Fibroblast of lung (primary cell): ENCODE measurements at regions not wholly inside any gene's neighbourhood (a gene's known extent, or its start where the extent isn't known, plus 50 kb on each side); places are given as distances from the start of the nearest gene placed in this dataset.

Experiments
- DNase-seq, 2 donors: peaks; one replicate each; pipeline versions ENCODE4 v3.0.0 to v3.0.0-alpha.2; 2010; ENCODE audit warnings: low read depth in 2 of 2
- H2AFZ ChIP-seq: 2 replicates; pipeline ENCODE4 v1.5.1; 2012; ENCODE audit warnings: low read length, control low read depth, inconsistent platforms
- H3K27ac ChIP-seq: 2 replicates; pipeline ENCODE4 v1.5.1; 2011; ENCODE audit warnings: low read length, control low read depth; ENCODE audit not compliant: insufficient read depth
- H3K27me3 ChIP-seq: 2 replicates; pipeline ENCODE4 v1.5.1; 2011; ENCODE audit warnings: mild to moderate bottlenecking, low read length; ENCODE audit not compliant: control insufficient read depth, insufficient read depth
- H3K36me3 ChIP-seq: 2 replicates; pipeline ENCODE4 v1.5.1; 2011; ENCODE audit warnings: low read length; ENCODE audit not compliant: control insufficient read depth, insufficient read depth
- H3K4me1 ChIP-seq: 2 replicates; pipeline ENCODE4 v1.5.1; 2011; ENCODE audit warnings: low read length; ENCODE audit not compliant: control insufficient read depth, insufficient read depth; ENCODE audit errors: extremely low read depth
- H3K4me2 ChIP-seq: 2 replicates; pipeline ENCODE4 v1.5.1; 2011; ENCODE audit warnings: low read length, control low read depth; ENCODE audit not compliant: insufficient read depth; ENCODE audit errors: extremely low read depth
- H3K4me3 ChIP-seq, 4 experiments: fragments of 200-600 bp in 1 of 4; sonication (generic) in 1 of 4; replicated peaks in 1 of 4; 2 replicates each; pipeline ENCODE4 v1.5.1; 2011 to 2016; ENCODE audit warnings: low read length in 4 of 4, low read depth in 3 of 4, mild to moderate bottlenecking in 3 of 4, control low read depth in 2 of 4, inconsistent platforms in 1 of 4, mixed read lengths in 1 of 4; ENCODE audit not compliant: insufficient read depth in 1 of 4; ENCODE audit errors: control extremely low read depth in 1 of 4
- H3K79me2 ChIP-seq: 2 replicates; pipeline ENCODE4 v1.5.1; 2012; ENCODE audit warnings: mild to moderate bottlenecking, low read length, inconsistent platforms; ENCODE audit not compliant: control insufficient read depth, insufficient read depth
- H3K9ac ChIP-seq: 2 replicates; pipeline ENCODE4 v1.5.1; 2011; ENCODE audit warnings: mild to moderate bottlenecking, low read length, control low read depth; ENCODE audit not compliant: insufficient read depth
- H3K9me3 ChIP-seq: 2 replicates; pipeline ENCODE4 v1.5.1; 2012; ENCODE audit warnings: low read depth, low read length; ENCODE audit not compliant: control insufficient read depth, insufficient read depth
- H4K20me1 ChIP-seq: 2 replicates; pipeline ENCODE4 v1.5.1; 2011; ENCODE audit warnings: low read length; ENCODE audit not compliant: control insufficient read depth, insufficient read depth; ENCODE audit errors: extremely low read depth
- EZH2 ChIP-seq: IDR thresholded peaks from 2 replicates; pipeline ENCODE4 v1.5.1; 2012; ENCODE audit warnings: low read length, control low read depth, mild to moderate bottlenecking; ENCODE audit errors: missing control alignments
- TF ChIP-seq, protein P1 (sequence below), 2 donors: IDR thresholded peaks in 1 of 2; conservative IDR thresholded peaks in 1 of 2; 1 replicate in 1 of 2; 2 replicates in 1 of 2; pipeline ENCODE4 v1.5.1; 2011 to 2012; ENCODE audit warnings: low read length in 2 of 2, control low read depth in 1 of 2, inconsistent platforms in 1 of 2, low read depth in 1 of 2, mild to moderate bottlenecking in 1 of 2

- Histone ChIP-seq H3K4me3 (no peak overlapping the region), H3K27ac (no peak overlapping the region)
These were observed 648.3 kb upstream of the CFAP20DC start for GRCh38 chr3:59698091-59698490.

GRCh38 chr3:59696783-59697182, 647.0 kb upstream of the CFAP20DC start:
- no peak overlapping the region for H3K27ac ChIP-seq
- no peaks in the 10 kb centered on the region for H3K27me3 ChIP-seq
- H4K20me1 ChIP-seq: no peaks in the 10 kb centered on the region
- no peaks in the 10 kb centered on the region for H3K9me3 ChIP-seq
- H3K79me2 ChIP-seq: no peaks in the 10 kb centered on the region
- H3K4me1 ChIP-seq: no peaks in the 10 kb centered on the region
- H3K4me2 ChIP-seq: no peak overlapping the region
- H3K4me3 ChIP-seq: no peak overlapping the region
- H3K9ac ChIP-seq: no peak overlapping the region
- no peaks in the 10 kb centered on the region for H3K36me3 ChIP-seq
- DNase-seq: no peak
- no peak overlapping the region for H2AFZ ChIP-seq
- TF ChIP-seq EZH2: no peak
- TF ChIP-seq, protein P1, sequence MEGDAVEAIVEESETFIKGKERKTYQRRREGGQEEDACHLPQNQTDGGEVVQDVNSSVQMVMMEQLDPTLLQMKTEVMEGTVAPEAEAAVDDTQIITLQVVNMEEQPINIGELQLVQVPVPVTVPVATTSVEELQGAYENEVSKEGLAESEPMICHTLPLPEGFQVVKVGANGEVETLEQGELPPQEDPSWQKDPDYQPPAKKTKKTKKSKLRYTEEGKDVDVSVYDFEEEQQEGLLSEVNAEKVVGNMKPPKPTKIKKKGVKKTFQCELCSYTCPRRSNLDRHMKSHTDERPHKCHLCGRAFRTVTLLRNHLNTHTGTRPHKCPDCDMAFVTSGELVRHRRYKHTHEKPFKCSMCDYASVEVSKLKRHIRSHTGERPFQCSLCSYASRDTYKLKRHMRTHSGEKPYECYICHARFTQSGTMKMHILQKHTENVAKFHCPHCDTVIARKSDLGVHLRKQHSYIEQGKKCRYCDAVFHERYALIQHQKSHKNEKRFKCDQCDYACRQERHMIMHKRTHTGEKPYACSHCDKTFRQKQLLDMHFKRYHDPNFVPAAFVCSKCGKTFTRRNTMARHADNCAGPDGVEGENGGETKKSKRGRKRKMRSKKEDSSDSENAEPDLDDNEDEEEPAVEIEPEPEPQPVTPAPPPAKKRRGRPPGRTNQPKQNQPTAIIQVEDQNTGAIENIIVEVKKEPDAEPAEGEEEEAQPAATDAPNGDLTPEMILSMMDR (conservative IDR thresholded peaks at IDR 0.05 in 1 of 2, IDR thresholded peaks at IDR 0.05 in 1 of 2; ENCODE audit: low read depth in 1 of 2, low read length in 2 of 2): no peak

More at GRCh38 chr3:59698091-59698490, 648.3 kb upstream of the CFAP20DC start:
- H3K4me2 ChIP-seq: no peak overlapping the region
- H2AFZ ChIP-seq: no peak overlapping the region
- no peak for DNase-seq
- H4K20me1 ChIP-seq: no peaks in the 10 kb centered on the region
- H3K27me3 ChIP-seq: no peaks in the 10 kb centered on the region
- no peaks in the 10 kb centered on the region for H3K9me3 ChIP-seq
- no peak overlapping the region for H3K9ac ChIP-seq
- H3K36me3 ChIP-seq: no peaks in the 10 kb centered on the region
- no peaks in the 10 kb centered on the region for H3K79me2 ChIP-seq
- H3K4me1 ChIP-seq: no peaks in the 10 kb centered on the region
- TF ChIP-seq, protein P1 (conservative IDR thresholded peaks at IDR 0.05 in 1 of 2, IDR thresholded peaks at IDR 0.05 in 1 of 2; ENCODE audit: low read depth in 1 of 2, low read length in 2 of 2): no peak
- no peak for TF ChIP-seq EZH2

DNA sequence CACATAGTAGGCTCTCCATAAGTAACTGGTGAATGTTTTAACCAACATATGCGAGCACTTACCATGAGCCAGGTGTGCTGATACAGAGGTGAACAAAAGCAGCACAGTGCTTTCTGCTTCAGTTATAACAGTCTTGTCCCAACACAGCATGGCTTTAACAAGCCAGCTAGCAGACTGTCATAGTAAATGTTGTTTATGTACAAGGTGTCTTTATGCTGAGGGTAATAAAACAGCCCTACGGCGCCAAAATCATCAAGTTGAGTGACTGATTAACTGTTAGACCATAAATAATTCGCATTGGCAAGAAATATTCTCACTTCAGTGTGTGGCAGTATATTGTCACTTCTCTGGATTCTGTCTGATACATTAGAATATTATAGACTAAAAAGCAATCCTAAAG, 646.0 kb upstream of the CFAP20DC start:
- no peak overlapping the region for H3K4me3 ChIP-seq
- H3K79me2 ChIP-seq: no peaks in the 10 kb centered on the region
- H3K4me1 ChIP-seq: no peaks in the 10 kb centered on the region
- H3K9me3 ChIP-seq: no peaks in the 10 kb centered on the region
- H3K4me2 ChIP-seq: no peak overlapping the region
- no peak overlapping the region for H3K27ac ChIP-seq
- H3K9ac ChIP-seq: no peak overlapping the region
- TF ChIP-seq, protein P1 (conservative IDR thresholded peaks at IDR 0.05 in 1 of 2, IDR thresholded peaks at IDR 0.05 in 1 of 2; ENCODE audit: low read depth in 1 of 2, low read length in 2 of 2): no peak
- TF ChIP-seq EZH2: no peak
- H3K27me3 ChIP-seq: no peaks in the 10 kb centered on the region
- H4K20me1 ChIP-seq: no peaks in the 10 kb centered on the region
- no peak overlapping the region for H2AFZ ChIP-seq
- H3K36me3 ChIP-seq: no peaks in the 10 kb centered on the region
- DNase-seq: no peak
